Adrenal gland (tissue), 9 donors: ENCODE measurements at regions not wholly inside any gene's neighbourhood (a gene's known extent, or its start where the extent isn't known, plus 50 kb on each side); places are given as distances from the start of the nearest gene placed in this dataset.

Experiments
- DNase-seq, 7 donors: peaks; one replicate each; pipeline ENCODE4 v3.0.0-alpha.2; 2019 to 2020
- H3K27ac ChIP-seq, 5 donors: fragments of 200-600 bp; sonication (generic) in 4 of 5; 1 replicate in 3 of 5; 2 replicates in 2 of 5; pipeline versions ENCODE4 v1.5.1 to v1.8.0; 2016 to 2020; ENCODE audit warnings: mild to moderate bottlenecking in 1 of 5
- H3K27me3 ChIP-seq: fragments of 200-600 bp; 2 replicates; pipeline ENCODE4 v1.8.0; 2021
- H3K36me3 ChIP-seq, 2 donors: fragments of 200-600 bp; replicated peaks in 1 of 2; 1 replicate in 1 of 2; 2 replicates in 1 of 2; pipeline versions ENCODE4 v1.5.1 to v1.8.0; 2018 to 2022
- H3K4me1 ChIP-seq, 2 donors: fragments of 200-600 bp; replicated peaks in 1 of 2; 1 replicate in 1 of 2; 2 replicates in 1 of 2; pipeline versions ENCODE4 v1.5.1 to v1.8.0; 2018 to 2021
- H3K4me3 ChIP-seq, 4 donors: fragments of 200-600 bp; sonication (generic) in 3 of 4; one replicate each; pipeline ENCODE4 v1.5.1; 2016 to 2018
- H3K9me3 ChIP-seq, 3 donors: fragments of 200-600 bp; sonication (generic) in 1 of 3; replicated peaks in 1 of 3; 1 replicate in 2 of 3; 2 replicates in 1 of 3; pipeline versions ENCODE4 v1.5.1 to v1.8.0; 2016 to 2021
- CTCF ChIP-seq, 6 experiments: fragments of 450-650 bp in 4 of 6; fragments of 200-600 bp in 2 of 6; sonication (generic) in 1 of 6; IDR thresholded peaks; 1 replicate in 5 of 6; 2 replicates in 1 of 6; pipeline versions ENCODE4 v1.5.1 to v1.8.0; 2016 to 2021; ENCODE audit warnings: antibody characterized with exemption in 6 of 6, mild to moderate bottlenecking in 2 of 6, moderate library complexity in 1 of 6
- POLR2A ChIP-seq, 2 donors: fragments of 450-650 bp; IDR thresholded peaks; one replicate each; pipeline ENCODE4 v1.6.1; 2017; ENCODE audit warnings: antibody characterized with exemption in 2 of 2, mild to moderate bottlenecking in 2 of 2, moderate library complexity in 1 of 2
- WGBS, 4 donors: extraction: QIAGEN DNeasy Blood & Tissue Kit in 2 of 4; methylation state at CpG; one replicate each; pipeline versions ENCODE4 v1.1.5 to v1.1.7; 2013 to 2017; 5-methylcytosine and 5-hydroxymethylcytosine counted together
- intact Hi-C, 2 donors: fragments of 100-400 bp; cut with DNase I; formaldehyde crosslinking; loops; one replicate each; pipeline versions ENCODE4 v1.14.1 to v1.15.0; 2022 to 2023
- donor health status: healthy with polysubstance abuse.
- donor health status: Bipolar disorder and iron deficiency.
- donor health status: DM: yes; HTN: yes; CAD: no.
- donor health status: DM: no; HTN: no; CAD: no.
- donor health status: DM: no; HTN: no; CAD: no.

GRCh38 chr5:3856036-3856435, 260.4 kb downstream of the IRX1 start:
- WGBS, 4 donors = 93 to 100% (median 95%) methylated on average over 6 of the region's 6 CpGs
- TF ChIP-seq POLR2A (IDR thresholded peaks at IDR 0.05) = no peak
- no peak for TF ChIP-seq CTCF (IDR thresholded peaks at IDR 0.05)

DNA sequence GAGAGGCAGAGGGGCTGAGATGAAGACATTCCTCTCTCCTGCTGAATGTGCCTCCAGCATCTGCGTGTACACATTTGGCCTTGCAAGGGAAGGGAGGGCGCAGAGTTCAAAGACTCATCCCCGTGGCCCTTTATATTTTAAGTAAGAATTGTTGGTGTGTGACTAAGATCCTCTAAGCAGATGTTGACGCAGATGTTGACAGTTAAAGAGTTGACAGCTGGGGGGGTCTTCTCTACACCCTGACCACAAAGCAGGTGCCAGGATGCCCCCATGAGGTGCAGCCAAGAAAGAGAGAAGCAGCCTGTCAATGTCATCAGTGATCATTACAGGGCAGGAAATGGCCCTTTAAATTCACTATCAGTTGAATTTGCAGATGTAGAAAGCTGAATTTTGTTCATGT, 262.9 kb downstream of the IRX1 start:
- DNase-seq = no peak
- H3K27me3 ChIP-seq = no peaks in the 10 kb centered on the region
- 34 to 43% (median 41%) methylated on average over 4 of the region's 4 CpGs for WGBS, 4 donors
- no peaks in the 10 kb centered on the region for H3K4me1 ChIP-seq
- no peaks in the 10 kb centered on the region for H3K9me3 ChIP-seq
- no peak overlapping the region for H3K4me3 ChIP-seq
- intact Hi-C loops = no loop called here
- no peak overlapping the region for H3K27ac ChIP-seq
- no peaks in the 10 kb centered on the region for H3K36me3 ChIP-seq
- TF ChIP-seq POLR2A (IDR thresholded peaks at IDR 0.05) (no peak), CTCF (IDR thresholded peaks at IDR 0.05) (no peak)

More at GRCh38 chr5:3856036-3856435, 260.4 kb downstream of the IRX1 start:
- Histone ChIP-seq H3K36me3 (no peaks in the 10 kb centered on the region), H3K27me3 (no peaks in the 10 kb centered on the region), H3K4me1 (no peaks in the 10 kb centered on the region), H3K4me3 (no peak overlapping the region), H3K27ac (no peak overlapping the region), H3K9me3 (no peaks in the 10 kb centered on the region)
- no peak for DNase-seq
- intact Hi-C loops = no loop called here

- WGBS, 4 donors = 63 to 81% (median 75%) methylated on average over 4 of the region's 4 CpGs
- no peaks in the 10 kb centered on the region for H3K27me3 ChIP-seq
Observed at GRCh38 chr5:3862906-3863305, 267.3 kb downstream of the IRX1 start.

GRCh38 chr5:3875144-3875543, 279.5 kb downstream of the IRX1 start:
- intact Hi-C loops = no loop called here
- peak in 4 of 7 donors; percentile 18 to 43 (median 22) for DNase-seq
- Histone ChIP-seq H3K4me3 (peak overlapping the region in 1 of 4 donors; percentile 26), H3K9me3 (no peaks in the 10 kb centered on the region), H3K4me1 (no peaks in the 10 kb centered on the region), H3K27ac (no peak overlapping the region), H3K27me3 (no peaks in the 10 kb centered on the region), H3K36me3 (no peaks in the 10 kb centered on the region)
- TF ChIP-seq CTCF (IDR thresholded peaks at IDR 0.05) (no peak), POLR2A (IDR thresholded peaks at IDR 0.05) (no peak)
- 33 to 55% (median 42%) methylated on average over 10 of the region's 10 CpGs for WGBS, 4 donors

More at GRCh38 chr5:3862906-3863305, 267.3 kb downstream of the IRX1 start:
- Histone ChIP-seq H3K9me3 (no peaks in the 10 kb centered on the region), H3K36me3 (no peaks in the 10 kb centered on the region), H3K4me1 (no peaks in the 10 kb centered on the region), H3K4me3 (no peak overlapping the region), H3K27ac (no peak overlapping the region)
- DNase-seq = no peak
- TF ChIP-seq CTCF (IDR thresholded peaks at IDR 0.05) (no peak), POLR2A (IDR thresholded peaks at IDR 0.05) (no peak)
- intact Hi-C loops = no loop called here
